A673 (cell line): ENCODE measurements at regions not wholly inside any gene's neighbourhood (a gene's known extent, or its start where the extent isn't known, plus 50 kb on each side); places are given as distances from the start of the nearest gene placed in this dataset.

Source experiments
- EZH2 ChIP-seq: fragments of 200-600 bp; sonication (generic); IDR thresholded peaks from 2 replicates; pipeline ENCODE4 v1.6.1; 2017; ENCODE audit warnings: borderline replicate concordance, low read depth, mild to moderate bottlenecking, mixed read lengths, antibody characterized with exemption, low read length; ENCODE audit not compliant: poor library complexity, severe bottlenecking
- TF ChIP-seq, protein P1 (sequence below): fragments of 300-800, 200-600 bp; sonication (generic); conservative IDR thresholded peaks from 2 replicates; pipeline ENCODE4 v1.5.1; 2017; ENCODE audit warnings: low read depth, mild to moderate bottlenecking, antibody characterized with exemption, low read length, moderate library complexity, mixed read lengths

GRCh38 chr5:57102905-57103255 is 71.0 kb upstream of the GPBP1 start:
- TF ChIP-seq EZH2: no peak
- TF ChIP-seq, protein P1, sequence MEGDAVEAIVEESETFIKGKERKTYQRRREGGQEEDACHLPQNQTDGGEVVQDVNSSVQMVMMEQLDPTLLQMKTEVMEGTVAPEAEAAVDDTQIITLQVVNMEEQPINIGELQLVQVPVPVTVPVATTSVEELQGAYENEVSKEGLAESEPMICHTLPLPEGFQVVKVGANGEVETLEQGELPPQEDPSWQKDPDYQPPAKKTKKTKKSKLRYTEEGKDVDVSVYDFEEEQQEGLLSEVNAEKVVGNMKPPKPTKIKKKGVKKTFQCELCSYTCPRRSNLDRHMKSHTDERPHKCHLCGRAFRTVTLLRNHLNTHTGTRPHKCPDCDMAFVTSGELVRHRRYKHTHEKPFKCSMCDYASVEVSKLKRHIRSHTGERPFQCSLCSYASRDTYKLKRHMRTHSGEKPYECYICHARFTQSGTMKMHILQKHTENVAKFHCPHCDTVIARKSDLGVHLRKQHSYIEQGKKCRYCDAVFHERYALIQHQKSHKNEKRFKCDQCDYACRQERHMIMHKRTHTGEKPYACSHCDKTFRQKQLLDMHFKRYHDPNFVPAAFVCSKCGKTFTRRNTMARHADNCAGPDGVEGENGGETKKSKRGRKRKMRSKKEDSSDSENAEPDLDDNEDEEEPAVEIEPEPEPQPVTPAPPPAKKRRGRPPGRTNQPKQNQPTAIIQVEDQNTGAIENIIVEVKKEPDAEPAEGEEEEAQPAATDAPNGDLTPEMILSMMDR: no peak
